Ovary (tissue), 3 donors: ENCODE measurements at regions not wholly inside any gene's neighbourhood (a gene's known extent, or its start where the extent isn't known, plus 50 kb on each side); places are given as distances from the start of the nearest gene placed in this dataset.

Experiments used
- CTCF ChIP-seq, 3 donors: fragments of 450-650 bp in 2 of 3; fragments of 200-600 bp in 1 of 3; IDR thresholded peaks; one replicate each; pipeline versions ENCODE4 v1.5.1 to v1.8.0; 2016 to 2022; ENCODE audit warnings: antibody characterized with exemption in 3 of 3, mild to moderate bottlenecking in 1 of 3
- EP300 ChIP-seq: sonication (generic); formaldehyde crosslinking; IDR thresholded peaks from one replicate; pipeline ENCODE4 v1.6.1; 2017; ENCODE audit warnings: antibody characterized with exemption
- POLR2A ChIP-seq: fragments of 450-650 bp; IDR thresholded peaks from one replicate; pipeline ENCODE4 v1.6.1; 2017; ENCODE audit warnings: antibody characterized with exemption, mild to moderate bottlenecking, moderate library complexity
- donor health status: DM: no; HTN: no; CAD: no.

DNA sequence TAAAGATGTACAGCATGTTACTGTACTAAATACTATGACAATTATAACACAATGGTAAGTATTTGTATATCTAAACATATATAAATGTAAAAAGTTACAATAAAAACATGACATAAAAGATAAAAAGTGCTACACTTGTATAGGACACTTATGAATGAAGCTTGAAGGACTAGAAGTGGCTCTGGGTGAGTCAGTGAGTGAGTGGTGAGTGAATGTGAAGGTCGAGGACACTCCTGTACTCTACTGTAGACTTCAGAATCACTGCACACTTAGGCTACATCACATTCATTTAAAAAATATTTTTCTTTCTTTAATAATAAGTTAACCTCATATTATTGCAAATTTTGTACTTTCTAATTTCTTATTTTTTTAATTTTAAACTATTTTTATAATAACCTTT lies 1476.7 kb upstream of the CDH8 start:
- TF ChIP-seq POLR2A = no peak
- TF ChIP-seq CTCF (IDR thresholded peaks at IDR 0.05) = no peak
- TF ChIP-seq EP300 = no peak
